ENCODE measurements at regions not wholly inside any gene's neighbourhood (a gene's known extent, or its start where the extent isn't known, plus 50 kb on each side); places are given as distances from the start of the nearest gene placed in this dataset.

DNA sequence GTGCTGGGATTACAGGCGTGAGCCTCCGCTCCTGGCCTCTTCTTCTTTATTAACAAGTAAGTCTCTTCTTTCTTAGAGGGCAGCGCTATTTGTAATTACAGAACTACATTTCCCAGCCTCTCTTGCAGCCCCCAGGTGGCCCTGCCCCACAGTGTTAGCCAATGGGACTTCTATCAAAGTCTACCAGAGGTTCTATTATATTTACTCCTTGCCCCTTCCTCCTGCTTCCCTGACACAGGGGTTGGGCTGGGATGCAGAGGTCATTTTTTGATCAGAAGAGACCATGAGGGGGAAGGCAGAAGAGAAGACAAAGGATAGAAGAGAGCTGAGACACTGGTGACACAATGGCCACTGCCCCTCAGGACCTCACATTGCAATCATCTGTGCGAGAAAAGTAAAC, 224.2 kb downstream of the SYK start:
- H3K4me3 ChIP-seq (ENCODE audit: insufficient read depth, low read length) = no peak overlapping the region
- H3K4me1 ChIP-seq (ENCODE audit: insufficient read depth, low read length) = no peaks in the 10 kb centered on the region
- H3K27ac ChIP-seq (ENCODE audit: low read depth, low read length) = no peak overlapping the region
- H3K27me3 ChIP-seq (ENCODE audit: insufficient read depth, low read length) = no peaks in the 10 kb centered on the region
- no peak overlapping the region for H3K4me2 ChIP-seq (ENCODE audit: insufficient read depth, low read length)
- no peaks in the 10 kb centered on the region for H4K20me1 ChIP-seq (ENCODE audit: insufficient read depth, low read length)
- no peaks in the 10 kb centered on the region for H3K79me2 ChIP-seq (ENCODE audit: insufficient read depth, low read length)
- H3K36me3 ChIP-seq (ENCODE audit: insufficient read depth, low read length) = no peaks in the 10 kb centered on the region
- H3K9me3 ChIP-seq (ENCODE audit: low read depth, low read length) = no peaks in the 10 kb centered on the region
- DNase-seq (ENCODE audit: insufficient read length, low spot score, missing footprints) = no peak
- no peak overlapping the region for H2AFZ ChIP-seq (ENCODE audit: low read length)
- TF ChIP-seq, protein P1, sequence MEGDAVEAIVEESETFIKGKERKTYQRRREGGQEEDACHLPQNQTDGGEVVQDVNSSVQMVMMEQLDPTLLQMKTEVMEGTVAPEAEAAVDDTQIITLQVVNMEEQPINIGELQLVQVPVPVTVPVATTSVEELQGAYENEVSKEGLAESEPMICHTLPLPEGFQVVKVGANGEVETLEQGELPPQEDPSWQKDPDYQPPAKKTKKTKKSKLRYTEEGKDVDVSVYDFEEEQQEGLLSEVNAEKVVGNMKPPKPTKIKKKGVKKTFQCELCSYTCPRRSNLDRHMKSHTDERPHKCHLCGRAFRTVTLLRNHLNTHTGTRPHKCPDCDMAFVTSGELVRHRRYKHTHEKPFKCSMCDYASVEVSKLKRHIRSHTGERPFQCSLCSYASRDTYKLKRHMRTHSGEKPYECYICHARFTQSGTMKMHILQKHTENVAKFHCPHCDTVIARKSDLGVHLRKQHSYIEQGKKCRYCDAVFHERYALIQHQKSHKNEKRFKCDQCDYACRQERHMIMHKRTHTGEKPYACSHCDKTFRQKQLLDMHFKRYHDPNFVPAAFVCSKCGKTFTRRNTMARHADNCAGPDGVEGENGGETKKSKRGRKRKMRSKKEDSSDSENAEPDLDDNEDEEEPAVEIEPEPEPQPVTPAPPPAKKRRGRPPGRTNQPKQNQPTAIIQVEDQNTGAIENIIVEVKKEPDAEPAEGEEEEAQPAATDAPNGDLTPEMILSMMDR (IDR thresholded peaks at IDR 0.05; ENCODE audit: extremely low read depth, low read depth, low read length) = no peak

DNA sequence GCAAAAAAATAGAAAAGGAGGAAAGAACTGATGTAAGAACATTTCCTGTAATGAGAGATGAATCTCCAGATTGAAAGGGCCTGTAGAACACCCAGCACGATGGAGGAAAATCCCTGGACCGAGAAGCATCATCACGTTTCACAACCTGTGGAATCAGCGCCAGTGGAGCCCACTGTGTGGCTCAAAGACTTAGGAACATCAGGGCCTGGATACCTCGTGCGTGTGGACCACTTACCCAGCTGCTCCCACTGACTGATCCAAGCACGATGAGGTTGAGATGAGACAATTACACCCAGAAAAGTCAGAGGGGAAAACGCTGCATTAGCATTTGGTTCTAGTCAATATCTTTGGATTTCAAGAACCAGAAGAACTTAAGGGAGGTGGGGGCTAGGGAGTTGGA, 224.6 kb downstream of the SYK start:
- DNase-seq (ENCODE audit: insufficient read length, low spot score, missing footprints) = no peak
- Histone ChIP-seq H3K4me1 (ENCODE audit: insufficient read depth, low read length) (no peaks in the 10 kb centered on the region), H3K79me2 (ENCODE audit: insufficient read depth, low read length) (no peaks in the 10 kb centered on the region), H4K20me1 (ENCODE audit: insufficient read depth, low read length) (no peaks in the 10 kb centered on the region), H3K9me3 (ENCODE audit: low read depth, low read length) (no peaks in the 10 kb centered on the region), H3K27ac (ENCODE audit: low read depth, low read length) (no peak overlapping the region), H3K4me2 (ENCODE audit: insufficient read depth, low read length) (no peak overlapping the region), H3K36me3 (ENCODE audit: insufficient read depth, low read length) (no peaks in the 10 kb centered on the region), H3K27me3 (ENCODE audit: insufficient read depth, low read length) (no peaks in the 10 kb centered on the region), H2AFZ (ENCODE audit: low read length) (no peak overlapping the region), H3K4me3 (ENCODE audit: insufficient read depth, low read length) (no peak overlapping the region)
- TF ChIP-seq, protein P1 (IDR thresholded peaks at IDR 0.05; ENCODE audit: extremely low read depth, low read depth, low read length) = no peak

DNA sequence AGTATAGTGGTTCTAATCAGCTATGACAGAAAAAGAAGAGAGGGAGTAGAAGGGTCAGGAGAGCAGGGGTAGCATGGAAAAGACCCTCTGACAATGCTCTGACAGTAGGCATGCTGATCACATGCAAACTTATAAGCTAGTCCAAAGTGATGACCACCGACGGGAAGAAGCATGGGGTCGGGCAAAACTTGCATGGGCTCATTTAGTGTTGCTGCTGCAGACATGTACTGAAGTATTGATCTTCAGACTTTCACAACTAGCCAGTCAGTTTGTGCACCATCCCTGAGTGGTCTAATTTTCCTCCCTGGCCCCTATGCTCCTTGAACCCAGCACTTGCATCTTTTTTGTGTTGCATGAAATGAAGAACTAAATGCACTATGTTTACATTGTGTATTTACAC, 225.4 kb downstream of the SYK start:
- TF ChIP-seq, protein P1 (IDR thresholded peaks at IDR 0.05; ENCODE audit: extremely low read depth, low read depth, low read length) = no peak
- Histone ChIP-seq H3K79me2 (ENCODE audit: insufficient read depth, low read length) (no peaks in the 10 kb centered on the region), H3K4me2 (ENCODE audit: insufficient read depth, low read length) (no peak overlapping the region), H3K27ac (ENCODE audit: low read depth, low read length) (no peak overlapping the region), H3K27me3 (ENCODE audit: insufficient read depth, low read length) (no peaks in the 10 kb centered on the region), H3K4me1 (ENCODE audit: insufficient read depth, low read length) (no peaks in the 10 kb centered on the region), H3K9me3 (ENCODE audit: low read depth, low read length) (no peaks in the 10 kb centered on the region), H4K20me1 (ENCODE audit: insufficient read depth, low read length) (no peaks in the 10 kb centered on the region), H2AFZ (ENCODE audit: low read length) (no peak overlapping the region), H3K36me3 (ENCODE audit: insufficient read depth, low read length) (no peaks in the 10 kb centered on the region), H3K4me3 (ENCODE audit: insufficient read depth, low read length) (no peak overlapping the region)
- DNase-seq (ENCODE audit: insufficient read length, low spot score, missing footprints) = no peak

DNA sequence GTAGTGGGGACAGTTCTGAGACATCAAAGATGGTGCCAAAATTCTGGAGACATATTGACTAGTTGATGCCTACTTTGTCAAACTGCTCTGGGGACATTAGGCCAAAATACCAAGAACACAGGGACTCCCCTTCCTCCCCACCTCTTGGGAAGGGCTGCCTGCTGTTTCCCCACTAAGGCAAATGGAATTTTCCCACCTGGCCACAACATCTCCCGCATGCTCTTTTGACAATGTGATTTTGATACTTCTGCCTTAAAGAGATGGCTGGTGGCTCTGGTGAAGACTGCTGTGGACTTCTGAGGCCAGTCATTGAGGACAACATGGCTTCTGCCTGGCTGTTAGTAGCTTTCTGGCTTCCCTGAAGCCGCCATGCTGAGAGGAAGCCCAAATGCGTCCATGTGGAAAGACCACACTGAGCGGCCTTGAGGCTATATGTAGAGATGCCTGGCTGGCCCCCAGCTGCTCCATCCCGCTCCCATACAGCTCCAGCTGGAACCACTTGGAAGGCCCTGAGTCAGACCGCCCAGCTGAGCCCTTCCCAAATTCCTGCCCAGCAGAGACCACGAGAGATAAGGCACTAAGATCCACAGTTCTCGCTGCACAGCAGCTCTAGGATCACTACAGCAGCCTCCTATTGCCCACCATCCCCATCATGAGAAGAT, 226.7 kb downstream of the SYK start:
- no peaks in the 10 kb centered on the region for H3K9me3 ChIP-seq (ENCODE audit: low read depth, low read length)
- no peaks in the 10 kb centered on the region for H3K27me3 ChIP-seq (ENCODE audit: insufficient read depth, low read length)
- H3K27ac ChIP-seq (ENCODE audit: low read depth, low read length) = no peak overlapping the region
- no peak overlapping the region for H3K4me2 ChIP-seq (ENCODE audit: insufficient read depth, low read length)
- TF ChIP-seq, protein P1 (IDR thresholded peaks at IDR 0.05; ENCODE audit: extremely low read depth, low read depth, low read length) = no peak
- H3K36me3 ChIP-seq (ENCODE audit: insufficient read depth, low read length) = no peaks in the 10 kb centered on the region
- no peaks in the 10 kb centered on the region for H4K20me1 ChIP-seq (ENCODE audit: insufficient read depth, low read length)
- DNase-seq (ENCODE audit: insufficient read length, low spot score, missing footprints) = no peak
- no peak overlapping the region for H3K4me3 ChIP-seq (ENCODE audit: insufficient read depth, low read length)
- H2AFZ ChIP-seq (ENCODE audit: low read length) = no peak overlapping the region
- H3K4me1 ChIP-seq (ENCODE audit: insufficient read depth, low read length) = no peaks in the 10 kb centered on the region
- no peaks in the 10 kb centered on the region for H3K79me2 ChIP-seq (ENCODE audit: insufficient read depth, low read length)

Measured in osteoblast (primary cell).